Hematopoietic multipotent progenitor cell treated with erythropoietin and hydrocortisone succinate and interleukin-3 and kit ligand, for 8 days (in vitro differentiated cells): ENCODE measurements at regions not wholly inside any gene's neighbourhood (a gene's known extent, or its start where the extent isn't known, plus 50 kb on each side); places are given as distances from the start of the nearest gene placed in this dataset.
"Not testable (repeated sequence)": the region's sequence is repeated elsewhere in the genome, so short reads cannot be mapped to it uniquely, and the experiment has no call there.

ENCODE experiments used
- DNase-seq: peaks from one replicate; pipeline ENCODE4 v3.0.0-alpha.2; 2015

- no peak for DNase-seq
Observed at GRCh38 chr20:20791664-20792568, 79.5 kb upstream of the RALGAPA2 start.

GRCh38 chr20:20788308-20788707 lies 75.9 kb upstream of the RALGAPA2 start:
- DNase-seq: no peak

- peak; percentile 14 for DNase-seq
Observed at GRCh38 chr20:20786428-20786827, 74.0 kb upstream of the RALGAPA2 start.

GRCh38 chr20:20785226-20785625 lies 72.8 kb upstream of the RALGAPA2 start:
- DNase-seq: no peak

GRCh38 chr20:20784450-20784849 lies 72.0 kb upstream of the RALGAPA2 start:
- not testable (repeated sequence) for DNase-seq

GRCh38 chr20:20783450-20783849 lies 71.0 kb upstream of the RALGAPA2 start:
- DNase-seq: no peak

- DNase-seq: no peak
Observed at GRCh38 chr20:20782755-20783154, 70.3 kb upstream of the RALGAPA2 start.

- no peak for DNase-seq
Observed at GRCh38 chr20:20782231-20782630, 69.8 kb upstream of the RALGAPA2 start.

- DNase-seq: no peak
Observed at GRCh38 chr20:20781029-20781428, 68.6 kb upstream of the RALGAPA2 start.

- peak; percentile 49 for DNase-seq
Observed at GRCh38 chr20:20780127-20780824, 67.8 kb upstream of the RALGAPA2 start.

- DNase-seq: no peak
Observed at GRCh38 chr20:20778676-20779075, 66.2 kb upstream of the RALGAPA2 start.

GRCh38 chr20:20772497-20773085 lies 60.1 kb upstream of the RALGAPA2 start:
- DNase-seq: no peak

- DNase-seq: no peak
Observed at GRCh38 chr20:20768202-20768815, 55.9 kb upstream of the RALGAPA2 start.

GRCh38 chr20:20765696-20766365 lies 53.4 kb upstream of the RALGAPA2 start:
- no peak for DNase-seq

- DNase-seq: no peak
Observed at GRCh38 chr20:20763650-20764049, 51.2 kb upstream of the RALGAPA2 start.
